GM18520 (cell line): ENCODE measurements at regions not wholly inside any gene's neighbourhood (a gene's known extent, or its start where the extent isn't known, plus 50 kb on each side); places are given as distances from the start of the nearest gene placed in this dataset.
A peak's percentile ranks its signal among the peaks of the same experiment; 100 is the strongest.

ENCODE experiments used
- ATAC-seq: cut with Tn5 transposase; IDR thresholded peaks from one replicate; pipeline ENCODE4 v1.9.1; 2021; ENCODE audit not compliant: unreplicated experiment

DNA sequence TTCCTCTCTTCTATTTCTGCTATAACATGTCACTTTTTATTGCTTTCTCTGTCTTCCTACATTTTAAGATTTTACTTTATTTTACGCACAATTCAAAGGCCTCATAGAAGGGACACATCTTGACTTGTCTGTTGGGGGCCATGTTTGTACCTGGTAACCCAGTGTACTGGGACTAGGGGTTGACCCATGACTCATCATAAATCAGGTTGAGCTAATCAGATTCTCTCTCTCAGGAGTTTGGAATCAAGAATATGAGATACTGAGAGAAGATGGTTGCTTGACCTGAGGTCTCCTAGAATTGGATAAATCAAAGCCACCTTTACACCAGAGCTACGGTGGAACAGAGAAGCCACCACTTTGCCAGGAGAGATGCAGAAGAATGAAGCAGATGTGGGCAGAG, 153.0 kb downstream of the UXS1 start:
- no peak for ATAC-seq

DNA sequence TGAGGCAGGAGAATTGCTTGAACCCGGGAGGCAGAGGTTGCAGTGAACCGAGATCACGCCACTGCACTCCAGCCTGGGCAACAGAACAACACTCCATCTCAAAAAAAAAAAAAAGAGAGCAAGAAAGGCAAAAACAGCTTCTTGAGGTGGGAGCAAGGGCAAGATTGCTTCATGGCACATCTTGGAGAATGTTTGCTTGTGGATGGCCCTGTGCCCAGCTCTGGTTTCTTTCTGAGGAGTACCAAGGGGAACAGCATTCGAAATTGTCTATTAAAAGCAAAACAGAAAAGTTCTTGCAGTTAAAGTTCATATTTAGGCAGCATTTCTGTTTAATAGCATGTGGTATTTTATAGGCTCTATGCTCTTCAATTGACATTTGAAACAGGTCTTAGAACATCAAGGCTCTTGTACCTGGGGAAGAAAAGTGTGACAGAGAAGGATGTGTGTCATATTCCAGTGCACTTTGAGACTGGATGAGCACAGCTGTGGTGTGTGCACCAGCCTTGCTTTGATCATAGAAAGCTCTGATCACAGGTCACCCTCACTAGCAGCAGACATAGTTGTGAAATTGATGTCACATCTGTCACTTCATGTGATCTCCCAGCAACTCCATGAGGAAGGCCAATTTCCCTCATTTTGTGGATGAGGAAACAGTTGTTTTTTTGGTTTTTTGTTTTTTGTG, 154.3 kb downstream of the UXS1 start:
- ATAC-seq, result no peak

DNA sequence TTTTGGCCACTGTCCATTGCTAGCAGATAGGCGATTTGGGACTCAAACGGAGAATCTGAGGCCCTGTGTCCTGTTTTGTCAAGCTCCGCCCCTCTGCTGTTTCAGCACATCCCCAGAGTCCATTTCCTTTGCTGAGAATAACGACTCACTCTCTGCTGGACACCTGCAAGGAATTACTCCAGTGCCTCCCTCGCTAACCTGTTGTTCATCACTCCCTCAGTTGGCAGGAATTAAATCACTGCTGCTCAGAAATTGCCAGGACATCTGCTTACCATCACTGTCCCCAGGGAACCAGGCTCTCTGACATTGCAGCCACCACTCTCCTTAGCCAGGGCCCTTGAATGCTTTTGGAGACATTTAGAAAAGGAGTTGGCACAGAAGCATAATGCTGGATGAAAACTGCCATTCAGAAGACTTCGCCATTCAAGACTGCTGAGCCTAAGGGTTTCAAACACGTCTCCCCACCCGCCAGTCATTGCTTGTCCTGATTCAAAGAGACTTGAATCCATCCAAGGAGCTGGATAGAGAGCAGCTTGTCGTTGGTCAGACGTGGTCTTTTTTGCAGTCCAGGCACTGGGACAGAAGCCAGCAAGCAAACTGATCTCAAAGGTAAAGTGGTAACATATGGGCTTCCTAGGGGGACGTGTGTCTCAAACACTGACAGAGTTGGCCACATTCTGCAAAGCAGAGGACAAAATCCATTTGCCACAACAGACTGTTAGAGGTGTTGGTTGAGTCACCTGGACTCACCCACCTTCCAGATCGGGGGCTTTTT, 155.3 kb downstream of the UXS1 start:
- ATAC-seq, result no peak

DNA sequence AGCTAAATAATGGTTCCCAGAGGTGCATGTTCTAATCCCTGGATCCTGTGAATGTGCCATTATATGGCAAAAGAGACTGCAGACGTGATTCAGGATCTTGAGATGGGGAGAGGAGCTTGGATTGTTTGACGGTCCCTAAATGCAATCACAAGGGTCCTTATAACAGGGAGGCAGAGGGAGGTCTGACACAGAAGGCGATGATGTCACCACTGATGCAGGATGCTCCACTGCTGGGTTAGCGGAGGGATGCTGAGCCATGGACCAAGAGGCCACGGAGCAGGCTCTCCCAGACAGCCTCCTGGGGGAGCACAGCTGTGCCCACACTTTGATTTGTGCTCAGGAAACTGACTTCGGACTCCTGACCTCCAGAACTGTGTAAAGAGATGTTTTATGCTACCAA, 156.2 kb downstream of the UXS1 start:
- no peak for ATAC-seq

DNA sequence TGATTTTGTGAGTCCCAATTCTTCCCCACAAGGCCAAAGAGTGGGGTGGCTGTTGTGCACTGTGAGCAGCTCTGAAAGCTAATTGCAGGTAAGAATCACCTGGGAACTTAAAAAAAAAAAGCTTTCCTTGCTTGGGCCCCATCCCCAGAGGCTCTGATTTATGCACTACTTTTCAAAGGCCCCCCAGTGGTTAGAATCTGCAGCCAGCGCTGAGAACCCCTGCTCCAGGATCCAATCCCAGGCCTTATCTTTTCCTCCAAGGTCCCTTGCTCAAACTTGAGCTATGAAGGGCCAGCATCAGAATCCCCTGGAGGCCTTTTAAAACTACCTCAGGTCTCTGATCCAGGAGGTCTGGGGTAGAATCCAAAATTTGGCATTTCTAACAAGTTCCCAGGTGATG, 156.8 kb downstream of the UXS1 start:
- ATAC-seq, result no peak

DNA sequence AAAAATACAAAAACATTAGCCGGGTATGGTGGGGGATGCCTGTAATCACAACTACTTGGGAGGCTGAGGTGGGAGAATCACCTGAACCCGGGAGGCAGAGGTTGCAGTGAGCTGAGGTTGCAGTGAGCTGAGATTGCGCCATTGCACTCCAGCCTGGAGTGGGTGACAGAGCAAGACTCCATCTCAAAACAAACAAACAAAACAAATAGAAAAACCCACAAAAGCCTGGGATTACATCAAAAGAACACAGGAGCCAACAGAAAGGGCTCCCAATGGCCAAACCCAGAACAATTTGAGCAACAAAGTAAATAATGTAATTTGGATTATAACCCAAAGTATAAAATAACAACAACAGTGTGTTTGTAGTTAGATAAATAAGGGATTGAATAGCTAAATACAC, 159.8 kb downstream of the UXS1 start:
- no peak for ATAC-seq

DNA sequence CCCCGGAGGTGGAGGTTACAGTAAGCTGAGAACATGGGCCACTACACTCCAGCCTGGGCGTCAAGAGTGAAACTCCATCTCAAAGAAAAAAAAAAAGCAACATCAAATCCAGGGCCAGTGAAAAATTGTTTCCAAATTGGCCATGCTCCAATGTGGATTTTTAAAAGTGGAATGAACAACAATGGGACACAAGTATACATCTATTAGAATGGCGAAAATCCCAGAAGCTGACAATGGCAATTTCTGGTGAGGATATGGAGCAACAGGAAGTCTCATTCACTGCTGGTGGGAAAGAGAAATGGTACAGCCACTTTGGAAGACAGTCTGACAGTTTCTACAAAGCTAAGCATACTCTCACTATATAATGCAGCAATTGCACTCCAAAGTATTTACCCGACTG, 161.4 kb downstream of the UXS1 start:
- ATAC-seq, result no peak

DNA sequence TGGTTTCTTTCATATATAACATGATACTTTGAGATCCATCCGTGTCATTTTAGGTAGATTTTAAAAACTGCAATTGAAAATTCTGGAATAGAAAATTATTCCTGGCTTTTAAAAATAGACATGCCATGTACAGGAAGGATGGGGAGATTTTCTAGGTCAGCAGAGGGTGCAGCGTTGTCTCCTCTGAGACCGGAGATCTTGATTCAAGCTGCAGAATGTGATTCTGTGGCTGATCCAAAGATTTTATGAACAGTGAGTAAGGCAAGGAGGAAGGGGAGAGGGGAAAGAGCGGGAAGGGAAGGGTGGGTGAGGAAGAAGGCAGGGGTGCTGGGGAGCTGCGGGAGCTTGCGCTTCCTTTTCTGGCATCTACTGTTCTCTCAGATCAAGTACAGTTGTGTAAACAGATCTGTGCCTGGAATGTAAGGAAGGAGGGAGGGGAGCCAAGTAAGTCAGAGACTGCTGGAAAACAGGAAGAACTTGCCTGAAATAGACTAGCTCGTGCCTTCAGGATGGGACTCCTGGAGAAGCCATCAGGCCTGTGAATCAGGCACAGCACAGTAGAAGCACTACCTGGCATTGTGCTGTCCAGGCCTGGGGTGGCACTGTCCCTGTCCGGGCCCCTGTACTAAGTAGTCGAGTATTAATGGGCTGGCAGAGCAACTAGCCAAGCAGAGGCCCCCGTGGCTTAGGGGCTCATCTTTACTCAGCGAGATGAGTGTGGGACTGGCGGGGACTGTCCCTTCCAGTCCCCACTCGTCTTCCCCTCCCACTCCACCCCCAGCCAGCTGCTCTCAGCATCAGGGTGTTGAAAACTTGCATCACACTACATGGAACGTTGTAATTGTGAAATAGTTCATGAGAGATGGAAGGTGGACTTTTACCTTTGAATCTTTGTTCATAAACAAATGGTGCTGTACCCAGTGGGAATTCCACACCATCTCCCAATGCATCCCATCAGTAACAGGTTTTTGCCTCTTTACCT, 163.5 kb downstream of the UXS1 start:
- ATAC-seq, result peak; percentile 52

DNA sequence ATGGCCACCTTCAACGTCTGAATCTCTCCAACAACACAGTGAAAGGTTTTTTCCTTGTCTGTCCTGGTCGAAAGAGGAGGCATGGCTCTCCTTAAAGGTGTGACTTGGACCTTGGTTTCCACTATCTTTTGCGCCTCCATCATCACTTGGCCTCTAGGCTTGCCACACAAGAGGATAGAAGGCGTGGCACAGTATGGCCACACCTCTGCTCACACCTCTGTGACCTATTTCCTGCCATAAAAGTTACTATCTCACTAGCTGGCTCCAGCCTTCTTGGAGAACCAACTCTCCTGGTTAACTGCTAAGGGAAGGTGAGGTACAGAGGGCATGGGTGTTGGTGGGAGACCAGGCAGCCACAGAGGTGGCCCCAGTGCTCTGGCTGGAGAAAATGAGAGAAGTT, 165.9 kb downstream of the UXS1 start:
- no peak for ATAC-seq

DNA sequence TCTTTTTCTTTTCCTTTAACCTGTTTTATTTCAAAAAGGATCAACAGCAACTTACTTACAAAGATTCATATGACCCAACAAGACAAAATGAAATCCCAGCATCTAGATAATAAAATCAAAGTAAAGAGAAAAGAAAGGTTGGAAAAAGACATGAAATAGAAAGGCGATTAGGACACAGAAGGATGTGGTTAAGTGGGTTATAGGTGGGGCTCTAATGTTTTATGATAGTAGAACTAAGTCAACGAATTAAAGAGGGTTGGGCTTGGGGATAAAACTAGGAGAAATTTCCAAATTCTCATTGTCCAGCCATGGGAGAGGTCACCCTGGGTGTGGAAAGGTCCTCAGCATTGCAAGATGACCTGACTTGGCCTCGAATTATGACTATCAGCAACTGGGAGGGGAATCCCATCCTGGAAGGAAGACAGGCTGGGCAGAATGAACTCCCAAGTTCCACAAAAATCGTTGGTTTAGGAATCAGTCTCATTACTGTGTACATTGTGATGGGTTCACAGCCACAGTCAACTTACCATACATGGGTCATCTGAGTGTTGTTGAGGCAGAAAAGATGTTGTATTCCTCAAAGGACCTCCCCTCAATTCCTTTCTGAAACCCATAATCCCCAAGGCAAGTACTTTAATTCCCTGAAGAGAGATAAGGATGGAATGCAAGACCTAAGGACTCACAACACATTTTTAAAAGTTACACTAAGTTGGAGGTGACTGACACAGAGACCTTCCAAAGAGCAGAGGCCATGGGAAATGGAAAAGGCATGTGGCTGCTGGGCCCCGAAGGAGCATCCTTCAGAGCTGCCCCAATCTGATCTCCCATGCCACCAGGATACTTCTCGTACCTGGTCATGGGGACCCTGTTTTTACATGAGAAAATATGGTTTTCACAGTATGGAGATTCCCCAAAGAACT, 167.6 kb downstream of the UXS1 start:
- ATAC-seq, result no peak

DNA sequence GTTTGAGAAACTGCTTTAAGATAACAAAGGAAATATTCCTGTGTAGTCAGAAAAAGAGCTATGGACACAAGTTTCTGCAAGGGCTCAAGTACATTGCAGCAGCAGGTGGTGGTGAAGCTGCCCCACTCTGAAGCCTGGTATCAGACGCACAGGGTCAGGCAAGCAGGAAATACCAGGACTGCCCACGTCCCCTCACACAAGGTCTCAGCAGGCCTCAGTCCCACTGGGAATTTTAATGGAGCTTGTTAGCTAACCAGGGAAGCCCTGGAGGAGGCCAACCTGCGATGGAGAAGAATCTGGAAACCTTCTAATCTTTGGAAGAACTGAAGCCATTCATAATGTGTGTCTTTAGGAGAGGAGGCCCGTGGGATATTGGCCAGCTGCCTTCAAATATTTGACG, 168.3 kb downstream of the UXS1 start:
- ATAC-seq, result no peak

DNA sequence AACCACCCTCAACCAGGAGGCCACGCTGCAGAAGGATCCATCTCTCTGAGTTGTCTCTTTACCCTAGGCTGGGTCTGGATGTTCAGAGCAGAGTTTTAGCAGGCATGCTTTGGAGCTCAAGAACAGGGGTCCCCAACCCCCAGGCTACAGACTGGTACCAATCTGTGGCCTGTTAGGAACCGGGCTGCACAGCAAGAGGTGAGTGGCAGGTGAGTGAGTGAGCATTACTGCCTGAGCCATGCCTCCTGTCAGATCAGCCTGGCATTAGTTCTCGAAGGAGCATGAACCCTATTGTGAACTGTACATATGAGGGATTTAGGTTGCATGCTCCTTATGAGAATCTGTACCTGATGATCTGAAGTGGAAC, 172.5 kb downstream of the UXS1 start:
- no peak for ATAC-seq

DNA sequence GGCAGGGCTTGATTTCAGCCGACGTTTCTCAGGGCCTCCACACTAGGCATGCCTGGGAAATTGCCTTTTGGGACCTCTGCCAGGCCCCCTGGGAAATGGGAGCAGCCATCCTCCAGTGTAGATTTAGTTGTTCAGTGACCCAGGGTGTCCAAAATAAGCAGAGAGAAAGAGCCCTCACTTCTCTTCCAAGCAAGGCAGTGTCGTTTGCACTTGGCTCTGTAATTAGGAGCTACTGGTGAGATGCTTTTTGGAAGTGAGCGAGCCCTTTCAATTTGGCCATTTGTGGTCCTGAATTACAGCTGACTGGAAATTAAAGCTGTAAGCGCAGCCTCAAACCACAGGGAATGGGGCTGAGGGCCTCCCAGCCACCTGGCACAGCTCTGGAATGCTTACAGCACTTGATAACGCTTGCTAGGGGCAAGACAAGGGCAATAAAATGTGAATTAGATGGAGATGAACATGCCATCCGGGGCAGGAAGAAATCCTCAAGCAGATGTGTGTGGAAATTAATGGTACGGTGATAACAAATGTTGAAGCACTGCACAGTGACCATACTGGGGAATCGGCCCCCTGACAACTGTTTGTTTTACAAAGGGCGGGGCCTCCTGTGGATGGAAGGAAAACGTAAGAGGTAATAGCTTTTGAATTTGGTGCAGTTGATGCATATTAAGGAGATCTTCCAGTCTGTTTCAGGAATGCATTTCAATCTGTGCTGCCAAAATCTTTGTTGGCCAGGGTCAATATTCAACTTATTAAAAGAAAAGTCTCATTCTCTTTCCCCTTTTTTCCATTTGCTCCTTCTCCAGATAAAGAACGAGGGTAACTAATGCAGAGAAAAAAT, 173.1 kb downstream of the UXS1 start:
- ATAC-seq, result no peak

DNA sequence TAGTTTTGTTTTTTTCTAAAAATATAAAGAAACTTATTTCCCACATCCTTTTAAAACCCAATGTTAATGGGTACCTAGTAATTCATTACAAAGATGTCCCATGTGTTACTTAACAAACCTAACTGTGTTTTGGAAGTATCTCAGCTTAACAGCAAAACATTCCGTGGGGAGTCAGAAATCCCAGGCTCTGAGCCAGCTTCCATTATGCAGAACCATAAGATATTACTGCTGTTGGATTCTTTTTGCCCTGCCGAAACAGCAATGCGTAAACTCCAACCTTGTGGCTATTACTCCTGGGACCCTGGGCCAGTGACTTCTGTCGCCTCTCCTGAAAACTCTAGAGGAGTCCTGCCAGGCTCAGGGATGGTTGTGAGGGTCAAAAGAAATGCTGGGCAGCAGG, 174.1 kb downstream of the UXS1 start:
- no peak for ATAC-seq

DNA sequence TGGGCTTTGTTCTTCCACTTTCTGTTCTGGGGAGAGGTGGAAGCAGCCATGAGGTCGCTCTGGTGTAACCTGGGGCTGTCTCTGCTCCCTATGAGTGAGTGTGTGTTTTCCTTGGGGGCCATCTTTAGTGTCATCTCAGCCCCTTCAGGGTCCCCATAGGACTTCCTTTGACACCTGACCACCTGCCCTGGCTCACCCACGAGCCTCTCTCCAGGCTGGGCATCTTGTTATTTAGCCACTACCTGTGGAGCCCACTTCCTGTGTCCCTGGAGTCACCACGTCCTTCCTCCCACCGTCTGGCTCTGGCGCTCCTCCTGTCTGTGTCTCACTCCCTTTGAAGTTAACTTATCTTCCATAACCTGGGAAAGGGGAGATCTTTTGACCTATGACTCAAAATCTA, 176.0 kb downstream of the UXS1 start:
- no peak for ATAC-seq

DNA sequence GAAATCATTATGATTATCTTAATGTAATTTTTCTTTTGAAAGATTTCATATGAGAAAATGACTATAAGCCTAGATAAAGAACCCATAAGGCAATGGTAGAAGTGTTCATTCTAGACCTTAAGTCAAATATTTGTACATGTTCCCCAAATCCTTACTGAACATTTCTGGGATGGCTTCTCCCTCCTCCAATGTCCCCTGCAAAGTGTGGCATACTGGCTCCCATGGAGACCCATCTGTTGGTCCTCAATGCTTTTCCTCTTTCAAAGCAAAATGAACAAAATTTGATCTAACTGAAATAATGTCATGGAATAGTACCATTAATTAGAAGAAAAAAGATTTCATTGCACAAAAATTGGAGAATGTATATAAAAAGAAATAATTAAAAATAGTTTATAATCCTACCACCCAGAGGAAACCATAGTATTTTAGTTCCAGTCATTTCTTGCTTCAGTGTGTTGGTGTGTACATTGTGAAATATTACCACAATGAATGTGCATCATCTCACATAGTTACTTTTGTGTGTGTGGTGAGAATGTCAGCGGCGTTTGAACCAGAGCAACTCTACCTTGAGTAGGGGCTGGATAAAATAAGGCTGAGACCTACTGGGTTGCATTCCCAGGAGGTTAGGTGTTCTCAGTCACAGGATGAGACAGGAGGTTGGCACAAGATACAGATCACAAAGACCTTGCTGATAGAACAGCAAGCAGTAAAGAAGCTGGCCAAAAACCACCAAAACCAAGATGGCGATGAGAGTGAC, 181.3 kb downstream of the UXS1 start:
- ATAC-seq, result no peak

DNA sequence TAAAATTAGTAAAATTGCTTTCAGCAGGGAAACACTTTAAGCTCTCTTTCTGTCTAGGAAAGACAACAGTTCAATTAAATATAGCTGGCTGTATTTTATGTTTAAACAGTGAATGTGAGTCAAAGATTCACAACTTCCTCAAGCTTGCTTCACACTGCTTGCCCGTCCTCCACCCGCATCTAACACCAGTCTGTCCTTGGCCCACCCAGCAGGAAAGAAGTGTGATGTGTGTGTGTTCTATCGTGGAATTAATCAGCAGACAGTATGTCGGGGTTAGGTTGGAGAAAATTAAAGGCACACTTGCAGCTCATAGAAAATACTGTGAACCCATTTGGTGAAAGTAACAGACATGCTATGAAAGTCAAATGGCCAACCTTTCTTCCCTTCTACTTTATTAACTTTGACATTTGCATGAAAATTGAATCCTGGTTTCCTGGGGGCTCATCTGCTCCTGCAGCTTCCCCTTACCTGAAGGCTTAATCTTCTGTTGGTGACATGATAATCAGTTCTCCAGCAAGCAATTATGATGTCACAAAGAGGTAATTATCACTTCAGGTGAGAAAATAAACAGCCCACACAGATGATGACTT, 182.0 kb downstream of the UXS1 start:
- ATAC-seq, result no peak

DNA sequence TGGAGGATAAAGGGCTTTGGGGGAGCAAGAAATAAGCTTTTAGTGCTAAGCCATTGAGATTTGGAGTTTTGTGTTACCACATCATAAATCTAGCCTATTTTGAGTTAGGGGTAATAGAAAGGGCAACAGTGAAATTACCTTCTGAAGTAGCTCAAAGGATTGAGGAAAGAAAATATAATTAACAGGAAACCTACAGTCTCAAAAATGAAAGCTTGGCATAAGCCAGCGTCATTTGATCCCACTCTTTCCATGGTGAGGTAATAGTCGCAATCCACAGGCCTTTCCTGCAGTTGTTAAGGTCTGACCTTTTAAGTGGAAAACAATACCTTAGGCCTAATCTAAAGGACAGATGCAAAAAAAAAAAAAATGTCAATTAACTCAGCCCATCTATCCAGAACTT, 182.7 kb downstream of the UXS1 start:
- ATAC-seq, result no peak
